PC-9 (cell line): ENCODE measurements at regions not wholly inside any gene's neighbourhood (a gene's known extent, or its start where the extent isn't known, plus 50 kb on each side); places are given as distances from the start of the nearest gene placed in this dataset.

ENCODE experiments used
- EZH2 ChIP-seq: fragments of 200-600 bp; sonication (generic); IDR thresholded peaks from 2 replicates; pipeline ENCODE4 v1.8.0; 2017; ENCODE audit warnings: antibody characterized with exemption, low read depth
- TF ChIP-seq, protein P1 (sequence below): fragments of 200-600 bp; sonication (generic); conservative IDR thresholded peaks from 2 replicates; pipeline ENCODE4 v1.6.1; 2017; ENCODE audit warnings: mixed run types, antibody characterized with exemption, mild to moderate bottlenecking, moderate library complexity

DNA sequence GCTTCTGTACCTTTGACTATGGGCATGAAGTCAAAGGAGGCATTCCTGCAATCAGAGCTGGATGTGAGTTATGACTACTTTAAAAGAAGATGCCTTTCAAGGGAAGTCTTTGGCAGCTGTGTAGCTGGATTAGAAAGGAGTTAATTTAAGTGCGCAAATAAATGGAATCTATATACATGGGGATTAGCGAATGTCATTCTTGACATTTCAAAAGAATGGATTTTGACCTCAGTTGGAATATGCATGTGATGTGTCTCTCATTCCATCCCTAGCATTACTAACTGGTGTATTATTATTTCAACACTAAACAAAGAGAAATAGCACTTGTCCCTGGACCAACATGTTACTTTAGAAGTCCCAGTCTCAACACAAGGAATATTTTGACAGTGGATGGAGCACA lies 359.6 kb upstream of the SLC24A2 start:
- TF ChIP-seq, protein P1, sequence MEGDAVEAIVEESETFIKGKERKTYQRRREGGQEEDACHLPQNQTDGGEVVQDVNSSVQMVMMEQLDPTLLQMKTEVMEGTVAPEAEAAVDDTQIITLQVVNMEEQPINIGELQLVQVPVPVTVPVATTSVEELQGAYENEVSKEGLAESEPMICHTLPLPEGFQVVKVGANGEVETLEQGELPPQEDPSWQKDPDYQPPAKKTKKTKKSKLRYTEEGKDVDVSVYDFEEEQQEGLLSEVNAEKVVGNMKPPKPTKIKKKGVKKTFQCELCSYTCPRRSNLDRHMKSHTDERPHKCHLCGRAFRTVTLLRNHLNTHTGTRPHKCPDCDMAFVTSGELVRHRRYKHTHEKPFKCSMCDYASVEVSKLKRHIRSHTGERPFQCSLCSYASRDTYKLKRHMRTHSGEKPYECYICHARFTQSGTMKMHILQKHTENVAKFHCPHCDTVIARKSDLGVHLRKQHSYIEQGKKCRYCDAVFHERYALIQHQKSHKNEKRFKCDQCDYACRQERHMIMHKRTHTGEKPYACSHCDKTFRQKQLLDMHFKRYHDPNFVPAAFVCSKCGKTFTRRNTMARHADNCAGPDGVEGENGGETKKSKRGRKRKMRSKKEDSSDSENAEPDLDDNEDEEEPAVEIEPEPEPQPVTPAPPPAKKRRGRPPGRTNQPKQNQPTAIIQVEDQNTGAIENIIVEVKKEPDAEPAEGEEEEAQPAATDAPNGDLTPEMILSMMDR: no peak
- TF ChIP-seq EZH2: no peak
